Immature natural killer cell (primary cell): ENCODE measurements at regions not wholly inside any gene's neighbourhood (a gene's known extent, or its start where the extent isn't known, plus 50 kb on each side); places are given as distances from the start of the nearest gene placed in this dataset.

Source experiments
- DNase-seq, 3 donors: peaks; one replicate each; pipeline ENCODE4 v3.0.0; 2022; ENCODE audit warnings: mixed read lengths in 1 of 3
- H3K27ac Mint-ChIP-seq, 6 donors: one replicate each; pipeline ENCODE4 v1.8.0; 2020; ENCODE audit warnings: mixed read lengths in 6 of 6, mild to moderate bottlenecking in 5 of 6, inconsistent platforms in 4 of 6, moderate library complexity in 3 of 6
- H3K27me3 Mint-ChIP-seq, 3 donors: one replicate each; pipeline ENCODE4 v1.8.0; 2020 to 2021; ENCODE audit warnings: low read depth in 3 of 3, mild to moderate bottlenecking in 3 of 3, mixed read lengths in 3 of 3, moderate library complexity in 3 of 3, inconsistent platforms in 1 of 3
- H3K36me3 Mint-ChIP-seq, 3 donors: one replicate each; pipeline ENCODE4 v1.8.0; 2020; ENCODE audit warnings: mixed read lengths in 3 of 3, inconsistent platforms in 2 of 3, mild to moderate bottlenecking in 2 of 3
- H3K4me1 Mint-ChIP-seq, 2 donors: one replicate each; pipeline ENCODE4 v1.8.0; 2020; ENCODE audit warnings: inconsistent platforms in 2 of 2, mild to moderate bottlenecking in 2 of 2, mixed read lengths in 2 of 2, moderate library complexity in 1 of 2
- H3K4me3 Mint-ChIP-seq, 5 donors: one replicate each; pipeline ENCODE4 v1.8.0; 2020; ENCODE audit warnings: mild to moderate bottlenecking in 5 of 5, mixed read lengths in 5 of 5, inconsistent platforms in 3 of 5, moderate library complexity in 3 of 5
- H3K9me3 Mint-ChIP-seq, 6 donors: one replicate each; pipeline ENCODE4 v1.8.0; 2020; ENCODE audit warnings: mild to moderate bottlenecking in 6 of 6, mixed read lengths in 6 of 6, inconsistent platforms in 4 of 6, moderate library complexity in 3 of 6

GRCh38 chr1:219483530-219483929, 129.4 kb downstream of the ZC3H11B start:
- Mint-ChIP-seq H3K27me3 (peaks cover 0 to 2% (median 0%) of the 10 kb centered on the region in 3 donors), H3K4me3 (no peak overlapping the region), H3K9me3 (peaks cover 0 to 22% (median 5%) of the 10 kb centered on the region in 6 donors), H3K36me3 (no peaks in the 10 kb centered on the region), H3K27ac (no peak overlapping the region), H3K4me1 (no peaks in the 10 kb centered on the region)
- no peak for DNase-seq

- no peak overlapping the region for H3K27ac Mint-ChIP-seq
- H3K4me3 Mint-ChIP-seq, result no peak overlapping the region
- H3K27me3 Mint-ChIP-seq, result no peaks in the 10 kb centered on the region
- H3K36me3 Mint-ChIP-seq, result no peaks in the 10 kb centered on the region
- H3K4me1 Mint-ChIP-seq, result no peaks in the 10 kb centered on the region
- DNase-seq, result no peak
- peaks cover 0 to 20% (median 4%) of the 10 kb centered on the region in 6 donors for H3K9me3 Mint-ChIP-seq
Measured at GRCh38 chr1:219480011-219480410, 132.9 kb downstream of the ZC3H11B start.

DNA sequence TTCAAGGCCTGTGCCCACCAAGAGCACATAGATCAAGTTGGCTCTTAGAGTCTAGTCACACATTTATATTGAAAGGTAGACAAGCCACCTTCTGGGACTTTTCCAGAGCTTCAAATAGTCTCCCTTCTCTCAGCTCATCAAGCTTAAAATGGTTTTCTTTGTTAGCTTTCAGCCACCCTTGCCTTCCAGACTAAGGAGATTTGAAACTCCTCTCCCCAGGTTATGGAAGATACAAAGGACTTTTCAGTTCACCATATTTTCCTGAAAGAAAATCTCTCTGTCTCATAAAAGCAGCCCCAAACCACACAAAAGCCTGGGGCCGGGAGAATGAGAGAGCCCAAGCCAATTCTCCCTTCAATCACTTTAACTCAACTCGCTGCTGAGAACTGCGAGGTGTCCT, 134.1 kb downstream of the ZC3H11B start:
- Mint-ChIP-seq H3K27ac (no peak overlapping the region), H3K9me3 (peaks cover 0 to 20% (median 5%) of the 10 kb centered on the region in 6 donors), H3K4me1 (no peaks in the 10 kb centered on the region), H3K4me3 (no peak overlapping the region), H3K36me3 (no peaks in the 10 kb centered on the region), H3K27me3 (no peaks in the 10 kb centered on the region)
- no peak for DNase-seq

- H3K9me3 Mint-ChIP-seq, result peaks cover 0 to 20% (median 5%) of the 10 kb centered on the region in 6 donors
- H3K36me3 Mint-ChIP-seq, result no peaks in the 10 kb centered on the region
- DNase-seq, result no peak
- no peaks in the 10 kb centered on the region for H3K4me1 Mint-ChIP-seq
- H3K4me3 Mint-ChIP-seq, result no peak overlapping the region
- H3K27me3 Mint-ChIP-seq, result no peaks in the 10 kb centered on the region
- no peak overlapping the region for H3K27ac Mint-ChIP-seq
Measured at GRCh38 chr1:219477861-219478260, 135.0 kb downstream of the ZC3H11B start.

- no peaks in the 10 kb centered on the region for H3K4me1 Mint-ChIP-seq
- H3K27ac Mint-ChIP-seq, result no peak overlapping the region
- H3K36me3 Mint-ChIP-seq, result no peaks in the 10 kb centered on the region
- no peak overlapping the region for H3K4me3 Mint-ChIP-seq
- H3K27me3 Mint-ChIP-seq, result no peaks in the 10 kb centered on the region
- no peak for DNase-seq
- peaks cover 0 to 20% (median 5%) of the 10 kb centered on the region in 6 donors for H3K9me3 Mint-ChIP-seq
Measured at GRCh38 chr1:219476716-219477115, 136.2 kb downstream of the ZC3H11B start.

- H3K4me3 Mint-ChIP-seq, result no peak overlapping the region
- peaks cover 0 to 15% (median 3%) of the 10 kb centered on the region in 6 donors for H3K9me3 Mint-ChIP-seq
- H3K4me1 Mint-ChIP-seq, result no peaks in the 10 kb centered on the region
- no peak overlapping the region for H3K27ac Mint-ChIP-seq
- DNase-seq, result no peak
- H3K36me3 Mint-ChIP-seq, result no peaks in the 10 kb centered on the region
- no peaks in the 10 kb centered on the region for H3K27me3 Mint-ChIP-seq
Measured at GRCh38 chr1:219476116-219476515, 136.8 kb downstream of the ZC3H11B start.

DNA sequence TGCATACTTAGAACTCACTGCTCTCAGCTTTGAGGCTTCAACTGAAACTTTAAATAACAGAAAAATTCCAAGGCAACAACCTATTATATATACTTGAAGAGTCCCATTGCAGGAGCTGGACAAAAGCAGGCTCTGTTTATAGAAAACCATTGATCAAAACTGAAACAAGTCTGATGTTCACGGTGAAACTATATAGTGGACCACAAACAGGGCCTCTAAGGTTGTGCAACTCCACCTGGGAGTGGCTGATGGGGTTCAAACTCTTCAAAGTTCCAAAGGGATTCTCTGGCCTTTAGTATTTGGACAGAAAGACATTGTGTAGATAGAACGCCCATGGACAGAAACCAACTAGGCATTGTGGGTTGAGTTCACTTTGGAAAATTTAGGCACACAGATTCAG, 140.3 kb downstream of the ZC3H11B start:
- Mint-ChIP-seq H3K27ac (no peak overlapping the region), H3K4me1 (no peaks in the 10 kb centered on the region), H3K9me3 (peaks cover 0 to 9% (median 3%) of the 10 kb centered on the region in 6 donors), H3K4me3 (no peak overlapping the region), H3K36me3 (no peaks in the 10 kb centered on the region), H3K27me3 (no peaks in the 10 kb centered on the region)
- no peak for DNase-seq

- Mint-ChIP-seq H3K27ac (no peak overlapping the region), H3K4me3 (no peak overlapping the region), H3K27me3 (peaks cover 0 to 2% (median 0%) of the 10 kb centered on the region in 3 donors), H3K36me3 (no peaks in the 10 kb centered on the region), H3K9me3 (peaks cover 0 to 7% (median 3%) of the 10 kb centered on the region in 6 donors), H3K4me1 (no peaks in the 10 kb centered on the region)
- no peak for DNase-seq
Measured at GRCh38 chr1:219467524-219467923, 145.4 kb downstream of the ZC3H11B start.

GRCh38 chr1:219466766-219467165, 146.1 kb downstream of the ZC3H11B start:
- Mint-ChIP-seq H3K9me3 (peaks cover 1 to 7% (median 2%) of the 10 kb centered on the region in 6 donors), H3K4me3 (no peak overlapping the region), H3K4me1 (no peaks in the 10 kb centered on the region), H3K36me3 (no peaks in the 10 kb centered on the region), H3K27me3 (peaks cover 0 to 2% (median 0%) of the 10 kb centered on the region in 3 donors), H3K27ac (no peak overlapping the region)
- no peak for DNase-seq

DNA sequence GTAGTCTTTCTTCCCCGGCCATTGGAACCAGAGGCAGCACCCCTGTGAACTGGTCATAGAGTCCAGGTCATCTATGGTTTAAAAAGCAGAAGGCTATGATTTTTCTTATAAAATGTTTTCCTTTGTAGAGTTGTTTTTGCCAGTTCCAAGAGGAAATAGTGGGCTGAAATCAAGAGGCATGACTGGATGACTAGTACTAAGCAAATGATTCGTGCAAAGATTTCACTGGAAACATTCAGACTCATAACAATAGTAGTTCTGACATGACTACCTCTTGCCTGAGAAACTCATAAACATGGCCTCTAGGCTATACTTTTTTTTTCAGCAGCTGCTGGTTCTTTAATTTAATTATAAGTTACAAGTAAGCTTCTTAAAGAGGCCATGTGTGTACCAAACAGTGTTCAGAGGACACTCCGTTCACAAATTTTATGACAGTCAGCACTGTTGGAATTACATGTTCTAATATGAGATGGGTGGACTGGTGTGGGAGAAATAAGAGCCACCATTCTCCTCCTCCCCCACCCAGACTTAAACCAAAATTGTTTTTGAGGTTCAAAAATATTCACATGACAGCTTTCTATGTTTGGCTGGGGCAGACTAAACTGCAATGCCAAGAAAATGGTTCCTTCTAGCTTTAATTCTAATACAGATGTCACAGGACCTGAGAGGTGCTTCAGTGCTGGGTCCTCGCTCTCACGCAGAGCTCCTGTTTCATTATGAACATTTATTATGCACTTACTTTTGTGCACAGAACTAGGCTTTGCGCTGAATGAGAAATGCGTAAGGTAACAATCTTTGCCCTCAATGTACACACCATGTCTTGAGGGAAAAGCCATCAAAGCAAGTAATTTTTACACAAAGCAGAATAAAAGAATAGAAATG, 147.5 kb downstream of the ZC3H11B start:
- no peaks in the 10 kb centered on the region for H3K4me1 Mint-ChIP-seq
- H3K9me3 Mint-ChIP-seq, result peaks cover 1 to 7% (median 2%) of the 10 kb centered on the region in 6 donors
- no peaks in the 10 kb centered on the region for H3K36me3 Mint-ChIP-seq
- H3K27ac Mint-ChIP-seq, result no peak overlapping the region
- peaks cover 0 to 2% (median 0%) of the 10 kb centered on the region in 3 donors for H3K27me3 Mint-ChIP-seq
- no peak for DNase-seq
- no peak overlapping the region for H3K4me3 Mint-ChIP-seq

DNA sequence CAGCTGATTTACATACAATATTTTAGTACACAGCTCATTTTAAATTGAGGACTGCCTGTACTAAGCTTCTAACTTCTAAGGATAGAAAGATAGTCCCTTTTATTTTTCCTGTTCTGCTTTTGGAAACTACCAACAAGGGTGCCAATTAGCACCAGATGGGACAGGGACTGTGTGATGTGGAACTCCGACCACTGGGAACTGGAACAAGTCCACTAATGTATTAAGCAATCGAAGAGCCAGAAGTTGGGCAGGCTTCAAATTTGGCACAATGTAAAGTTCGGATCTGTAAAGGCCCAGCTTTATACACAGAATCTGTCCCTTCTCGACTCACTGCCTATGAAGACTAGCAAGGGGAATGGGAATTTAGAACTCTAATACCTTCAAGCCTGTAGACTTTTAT, 149.3 kb downstream of the ZC3H11B start:
- no peak for DNase-seq
- H3K27me3 Mint-ChIP-seq, result peaks cover 0 to 2% (median 2%) of the 10 kb centered on the region in 3 donors
- no peaks in the 10 kb centered on the region for H3K36me3 Mint-ChIP-seq
- H3K4me3 Mint-ChIP-seq, result no peak overlapping the region
- no peak overlapping the region for H3K27ac Mint-ChIP-seq
- H3K4me1 Mint-ChIP-seq, result no peaks in the 10 kb centered on the region
- H3K9me3 Mint-ChIP-seq, result peaks cover 0 to 7% (median 2%) of the 10 kb centered on the region in 6 donors

GRCh38 chr1:219461981-219462400, 150.9 kb downstream of the ZC3H11B start:
- DNase-seq, result no peak
- peaks cover 0 to 7% (median under 1%) of the 10 kb centered on the region in 6 donors for H3K9me3 Mint-ChIP-seq
- H3K27me3 Mint-ChIP-seq, result peaks cover 0 to 2% (median 0%) of the 10 kb centered on the region in 3 donors
- H3K4me3 Mint-ChIP-seq, result no peak overlapping the region
- no peak overlapping the region for H3K27ac Mint-ChIP-seq
- no peaks in the 10 kb centered on the region for H3K36me3 Mint-ChIP-seq
- no peaks in the 10 kb centered on the region for H3K4me1 Mint-ChIP-seq

DNA sequence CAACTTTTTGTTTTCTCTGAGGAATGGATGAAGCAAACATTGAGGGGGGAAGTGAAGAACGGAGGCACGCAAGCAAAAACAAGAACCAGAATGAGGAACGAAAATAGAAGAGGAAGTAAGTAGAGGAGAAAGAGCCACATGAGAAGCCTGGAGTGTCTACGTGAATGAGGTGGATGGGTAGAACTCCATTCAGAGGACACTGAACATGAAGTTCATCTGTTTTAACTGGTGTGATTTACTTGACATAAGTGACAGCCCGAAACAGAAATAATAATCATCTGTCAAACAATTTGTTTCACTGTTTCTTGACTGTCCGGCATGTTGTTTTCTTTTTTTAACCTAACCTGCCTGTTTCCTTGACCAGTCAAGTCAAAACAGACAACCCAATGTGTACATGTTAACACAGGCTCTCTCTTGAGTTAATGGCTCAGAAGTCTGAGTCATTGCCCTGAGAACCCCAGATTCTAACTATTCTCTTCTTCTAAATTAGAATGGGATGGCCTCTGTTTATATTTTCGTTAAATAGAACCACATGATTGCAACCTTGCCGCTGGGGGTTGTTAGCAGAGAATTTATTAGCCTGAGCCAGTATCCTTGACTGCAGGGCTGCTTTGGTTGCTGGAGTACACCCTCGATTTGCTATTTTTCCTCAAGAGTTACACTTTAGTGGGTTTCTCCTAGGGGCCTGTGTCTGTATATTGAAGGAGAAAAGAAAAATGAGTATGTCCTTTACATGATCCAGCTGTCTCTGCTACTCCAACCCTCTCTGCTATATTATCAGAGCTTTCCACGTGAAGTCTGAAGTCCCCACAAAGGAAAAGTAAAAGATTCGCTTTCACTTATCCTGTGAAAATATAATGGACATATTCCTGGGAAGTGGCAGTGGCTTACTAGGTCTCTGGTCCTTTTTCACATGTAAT, 151.7 kb downstream of the ZC3H11B start:
- no peak for DNase-seq
- Mint-ChIP-seq H3K4me3 (no peak overlapping the region), H3K9me3 (peaks cover 0 to 7% (median under 1%) of the 10 kb centered on the region in 6 donors), H3K27me3 (peaks cover 0 to 2% (median 0%) of the 10 kb centered on the region in 3 donors), H3K36me3 (no peaks in the 10 kb centered on the region), H3K27ac (no peak overlapping the region), H3K4me1 (no peaks in the 10 kb centered on the region)
